HepG2 (cell line): ENCODE measurements at regions not wholly inside any gene's neighbourhood (a gene's known extent, or its start where the extent isn't known, plus 50 kb on each side); places are given as distances from the start of the nearest gene placed in this dataset.
"Not testable (repeated sequence)": the region's sequence is repeated elsewhere in the genome, so short reads cannot be mapped to it uniquely, and the experiment has no call there.

ENCODE experiments used
- ATAC-seq: fragments of 200-7000 bp; cut with Tn5 transposase; 3 replicates; pipeline ENCODE4 v1.9.1; 2020; ENCODE audit warnings: mild to moderate bottlenecking, moderate library complexity
- BruUV-seq: library from RNA; stranded (reverse); fragments of 400-500 nt; replicated peaks from 2 replicates; lab custom pipeline; 2021; lab: Mats Ljungman, UMichigan
- CTCF ChIA-PET: fragments of 300-600 bp; formaldehyde crosslinking; extraction: SDS; loops from one replicate; lab custom pipeline; 2021; ENCODE audit warnings: low total read pairs, inconsistent platforms, low intra/inter-chr PET ratio; lab: Yijun Ruan, JAX
- POLR2A ChIA-PET: fragments of 350-600 bp; sonication (Branson Sonifier 250); formaldehyde crosslinking; loops from one replicate; lab custom pipeline; 2020; ENCODE audit warnings: antibody characterized with exemption, inconsistent platforms; lab: Yijun Ruan, JAX
- DNase-seq: peaks from one replicate; pipeline ENCODE4 v3.0.0-alpha.2; 2015; ENCODE audit warnings: low spot score
- FAIRE-seq: peaks from 3 replicates; lab custom pipeline; 2011; peaks lifted over from hg19 to GRCh38; lab: Jason Lieb, UNC
- H2AFZ ChIP-seq: one replicate; pipeline ENCODE4 v1.6.1; 2011; ENCODE audit warnings: low read length, inconsistent platforms
- H3K27ac ChIP-seq: fragments of 300-600 bp; 3 replicates; pipeline ENCODE4 v1.8.0; 2011; ENCODE audit warnings: mixed run types, mild to moderate bottlenecking, mixed read lengths, low read length, inconsistent platforms; ENCODE audit not compliant: insufficient read depth; ENCODE audit errors: extremely low read length
- H3K27me3 ChIP-seq, 2 experiments: fragments of 200-600 bp in 1 of 2; 2 replicates in 1 of 2; 3 replicates in 1 of 2; pipeline versions ENCODE4 v1.6.0 to v1.8.0; 2011; ENCODE audit warnings: low read length in 2 of 2, mild to moderate bottlenecking in 2 of 2, moderate library complexity in 2 of 2, inconsistent platforms in 1 of 2; ENCODE audit not compliant: insufficient read depth in 2 of 2, control insufficient read depth in 1 of 2
- H3K36me3 ChIP-seq, 2 experiments: fragments of 200-600 bp in 1 of 2; replicated peaks in 1 of 2; 2 replicates in 1 of 2; 3 replicates in 1 of 2; pipeline versions ENCODE4 v1.5.1 to v1.8.0; 2011; ENCODE audit warnings: low read length in 2 of 2, inconsistent platforms in 1 of 2; ENCODE audit not compliant: insufficient read depth in 2 of 2, control insufficient read depth in 1 of 2
- H3K4me1 ChIP-seq: 2 replicates; pipeline ENCODE4 v1.5.1; 2012; ENCODE audit warnings: low read length, inconsistent platforms; ENCODE audit not compliant: insufficient read depth
- H3K4me2 ChIP-seq: 2 replicates; pipeline ENCODE4 v1.6.0; 2011; ENCODE audit warnings: low read depth, low read length, inconsistent platforms
- H3K4me3 ChIP-seq, 3 experiments: fragments of 200-600 bp in 1 of 3; sonication (generic), shearing (Covaris generic) in 1 of 3; replicated peaks in 1 of 3; 2 replicates each; pipeline ENCODE4 v1.5.1; 2011 to 2016; ENCODE audit warnings: low read length in 3 of 3, inconsistent platforms in 2 of 3, low read depth in 2 of 3, mild to moderate bottlenecking in 2 of 3, control low read depth in 1 of 3, mixed read lengths in 1 of 3; ENCODE audit not compliant: insufficient read depth in 1 of 3
- H3K79me2 ChIP-seq: one replicate; pipeline ENCODE4 v1.6.1; 2011; ENCODE audit warnings: low read length, inconsistent platforms; ENCODE audit not compliant: insufficient read depth
- H3K9ac ChIP-seq: 2 replicates; pipeline ENCODE4 v1.6.0; 2011; ENCODE audit warnings: mild to moderate bottlenecking, low read depth, low read length, inconsistent platforms; ENCODE audit not compliant: insufficient read depth
- H3K9me3 ChIP-seq: 2 replicates; pipeline ENCODE4 v1.5.1; 2012; ENCODE audit warnings: mild to moderate bottlenecking, low read length
- H4K20me1 ChIP-seq: 2 replicates; pipeline ENCODE4 v1.6.0; 2011; ENCODE audit warnings: inconsistent platforms, mild to moderate bottlenecking, low read length, moderate library complexity; ENCODE audit not compliant: insufficient read depth
- MAFF ChIP-seq: IDR thresholded peaks from 2 replicates; pipeline ENCODE4 v1.6.1; 2011; ENCODE audit warnings: low read depth, low read length, improper control_type of control experiment
- MAFK ChIP-seq, 2 experiments: IDR thresholded peaks in 1 of 2; conservative IDR thresholded peaks in 1 of 2; 2 replicates each; pipeline ENCODE4 v1.6.1; 2011; ENCODE audit warnings: improper control_type of control experiment in 2 of 2, low read length in 2 of 2
- WGBS: methylation state at CpG from one replicate; pipeline ENCODE4 v1.1.6; 2017; ENCODE audit warnings: low lambda C conversion rate; 5-methylcytosine and 5-hydroxymethylcytosine counted together
- in situ Hi-C: cut with HindIII; loops from 2 replicates; pipeline ENCODE4 v1.10.0; 2017; ENCODE audit warnings: low pct_unique_long_range_greater_than_20kb; ENCODE audit not compliant: extremely low pct_ligation_motif_present
- intact Hi-C: fragments of 100-400 bp; cut with micrococcal nuclease; formaldehyde crosslinking; loops from one replicate; pipeline ENCODE4 v1.10.0; 2022; ENCODE audit not compliant: unreplicated experiment

GRCh38 chr15:24511598-24511997 is 164.0 kb upstream of the NPAP1 start:
- H3K9ac ChIP-seq, H2AFZ ChIP-seq, H3K79me2 ChIP-seq, H4K20me1 ChIP-seq, H3K27ac ChIP-seq, CTCF ChIA-PET, DNase-seq, FAIRE-seq, H3K36me3 ChIP-seq, intact Hi-C loops: not testable (repeated sequence)
- peaks cover 43% of the 10 kb centered on the region for H3K9me3 ChIP-seq
- 20% methylated on average over 3 of the region's 3 CpGs for WGBS
- TF ChIP-seq MAFK (conservative IDR thresholded peaks at IDR 0.05 in 1 of 2, IDR thresholded peaks at IDR 0.05 in 1 of 2; ENCODE audit: low read length in 2 of 2) (peak; percentile 15 to 64; a peak in 3 of 4 replicates), MAFF (peak; percentile 18; the same call in 1 of the 2 replicates)
- TF ChIP-seq, all 625 proteins: peak for 2; not testable (repeated sequence) for 623
- in situ Hi-C loops, H3K4me1 ChIP-seq, POLR2A ChIA-PET, ATAC-seq, H3K4me2 ChIP-seq, H3K27me3 ChIP-seq, BruUV-seq, H3K4me3 ChIP-seq: not testable (repeated sequence)

GRCh38 chr15:24518772-24519171 is 156.8 kb upstream of the NPAP1 start:
- BruUV-seq, POLR2A ChIA-PET, in situ Hi-C loops, H3K4me1 ChIP-seq, H3K27me3 ChIP-seq, H3K4me3 ChIP-seq, CTCF ChIA-PET, ATAC-seq, H3K36me3 ChIP-seq, H4K20me1 ChIP-seq, H2AFZ ChIP-seq, intact Hi-C loops, H3K27ac ChIP-seq, H3K79me2 ChIP-seq, DNase-seq, FAIRE-seq, H3K4me2 ChIP-seq, H3K9ac ChIP-seq: not testable (repeated sequence)
- 24% methylated on average over 3 of the region's 4 CpGs for WGBS
- peaks cover 24% of the 10 kb centered on the region for H3K9me3 ChIP-seq

- FAIRE-seq, POLR2A ChIA-PET: not testable (repeated sequence)
- 13% methylated on average over 3 of the region's 3 CpGs for WGBS
Observed at GRCh38 chr15:24531235-24531634, 144.3 kb upstream of the NPAP1 start.

GRCh38 chr15:24534032-24534431 is 141.5 kb upstream of the NPAP1 start:
- H3K27me3 ChIP-seq, H3K79me2 ChIP-seq, H3K9ac ChIP-seq, H2AFZ ChIP-seq, H4K20me1 ChIP-seq, in situ Hi-C loops, DNase-seq, POLR2A ChIA-PET, CTCF ChIA-PET, H3K4me1 ChIP-seq, H3K27ac ChIP-seq, intact Hi-C loops, FAIRE-seq, BruUV-seq, H3K4me3 ChIP-seq, ATAC-seq, H3K4me2 ChIP-seq, H3K36me3 ChIP-seq: not testable (repeated sequence)
- peaks cover 26% of the 10 kb centered on the region; the same call in 1 of the 2 replicates for H3K9me3 ChIP-seq
- WGBS: 0% methylated on average over 1 of the region's 1 CpG

More at GRCh38 chr15:24531235-24531634, 144.3 kb upstream of the NPAP1 start:
- peaks cover 25% of the 10 kb centered on the region; the same call in 1 of the 2 replicates for H3K9me3 ChIP-seq
- in situ Hi-C loops, ATAC-seq, H4K20me1 ChIP-seq, H3K9ac ChIP-seq, H3K36me3 ChIP-seq, H2AFZ ChIP-seq, H3K4me3 ChIP-seq, H3K27ac ChIP-seq, H3K27me3 ChIP-seq, CTCF ChIA-PET, H3K4me2 ChIP-seq, H3K4me1 ChIP-seq, DNase-seq, BruUV-seq, H3K79me2 ChIP-seq, intact Hi-C loops: not testable (repeated sequence)
